Esophagus squamous epithelium (tissue), 5 donors: ENCODE measurements at regions not wholly inside any gene's neighbourhood (a gene's known extent, or its start where the extent isn't known, plus 50 kb on each side); places are given as distances from the start of the nearest gene placed in this dataset.

Experiments used
- DNase-seq: peaks from one replicate; lab custom pipeline; 2025; lab: John Stamatoyannopoulos, UW
- H3K27ac ChIP-seq, 4 donors: fragments of 200-600 bp; sonication (generic); one replicate each; pipeline ENCODE4 v1.5.1; 2016 to 2019; ENCODE audit warnings: mild to moderate bottlenecking in 1 of 4
- H3K27me3 ChIP-seq, 4 donors: fragments of 200-600 bp; sonication (generic); 1 replicate in 3 of 4; 2 replicates in 1 of 4; pipeline versions ENCODE4 v1.5.1 to v1.6.0; 2017 to 2021; ENCODE audit warnings: antibody characterized with exemption in 1 of 4
- H3K36me3 ChIP-seq, 3 donors: fragments of 200-600 bp; sonication (generic); one replicate each; pipeline ENCODE4 v1.5.1; 2016 to 2019
- H3K4me1 ChIP-seq, 3 donors: fragments of 200-600 bp; sonication (generic); one replicate each; pipeline ENCODE4 v1.5.1; 2017 to 2019
- H3K4me3 ChIP-seq, 4 donors: fragments of 200-600 bp; sonication (generic); 1 replicate in 3 of 4; 2 replicates in 1 of 4; pipeline ENCODE4 v1.5.1; 2016 to 2019; ENCODE audit warnings: mild to moderate bottlenecking in 2 of 4, moderate library complexity in 1 of 4
- H3K9me3 ChIP-seq, 3 donors: fragments of 200-600 bp; sonication (generic); one replicate each; pipeline ENCODE4 v1.5.1; 2016 to 2019
- CTCF ChIP-seq, 6 experiments: fragments of 450-650 bp in 4 of 6; fragments of 200-600 bp in 2 of 6; sonication (generic) in 2 of 6; IDR thresholded peaks; one replicate each; pipeline ENCODE4 v1.5.1; 2016 to 2019; ENCODE audit warnings: antibody characterized with exemption in 6 of 6, mild to moderate bottlenecking in 4 of 6, moderate library complexity in 4 of 6
- POLR2A ChIP-seq, 4 donors: fragments of 450-650 bp; IDR thresholded peaks; one replicate each; pipeline ENCODE4 v1.6.1; 2017; ENCODE audit warnings: antibody characterized with exemption in 4 of 4, mild to moderate bottlenecking in 4 of 4, moderate library complexity in 3 of 4
- WGBS, 2 donors: methylation state at CpG; one replicate each; pipeline ENCODE4 v1.1.5; 2018; 5-methylcytosine and 5-hydroxymethylcytosine counted together
- intact Hi-C: fragments of 100-400 bp; cut with DNase I; formaldehyde crosslinking; loops from one replicate; pipeline ENCODE4 v1.15.0; 2022
- donor health status: DM: yes; HTN: yes; CAD: no.

- no peaks in the 10 kb centered on the region for H3K9me3 ChIP-seq
- WGBS, 2 donors, result 82 to 90% methylated on average over 2 of the region's 2 CpGs
- H3K36me3 ChIP-seq, result no peaks in the 10 kb centered on the region
- H3K27me3 ChIP-seq, result no peaks in the 10 kb centered on the region
- TF ChIP-seq CTCF (IDR thresholded peaks at IDR 0.05), result no peak
- no peak for TF ChIP-seq POLR2A (IDR thresholded peaks at IDR 0.05)
- H3K4me3 ChIP-seq, result no peak overlapping the region
- DNase-seq, result no peak
- H3K27ac ChIP-seq, result no peak overlapping the region
- no peaks in the 10 kb centered on the region for H3K4me1 ChIP-seq
- intact Hi-C loops, result no loop called here
Measured at GRCh38 chr10:120355425-120355824, 101.6 kb upstream of the PLPP4 start.

- no peak for DNase-seq
- Histone ChIP-seq H3K27ac (no peak overlapping the region), H3K4me1 (no peaks in the 10 kb centered on the region), H3K36me3 (no peaks in the 10 kb centered on the region), H3K9me3 (no peaks in the 10 kb centered on the region), H3K4me3 (no peak overlapping the region), H3K27me3 (no peaks in the 10 kb centered on the region)
- intact Hi-C loops, result no loop called here
- TF ChIP-seq POLR2A (IDR thresholded peaks at IDR 0.05) (no peak), CTCF (IDR thresholded peaks at IDR 0.05) (no peak)
- 45 to 60% methylated on average over 3 of the region's 3 CpGs for WGBS, 2 donors
Measured at GRCh38 chr10:120360571-120360970, 96.5 kb upstream of the PLPP4 start.

- no peak overlapping the region for H3K27ac ChIP-seq
- no peaks in the 10 kb centered on the region for H3K4me1 ChIP-seq
- H3K9me3 ChIP-seq, result no peaks in the 10 kb centered on the region
- DNase-seq, result no peak
- no peaks in the 10 kb centered on the region for H3K36me3 ChIP-seq
- H3K4me3 ChIP-seq, result no peak overlapping the region
- intact Hi-C loops, result no loop called here
- TF ChIP-seq POLR2A (IDR thresholded peaks at IDR 0.05), result no peak
- no peak for TF ChIP-seq CTCF (IDR thresholded peaks at IDR 0.05)
- 60 to 66% methylated on average over 5 of the region's 5 CpGs for WGBS, 2 donors
- H3K27me3 ChIP-seq, result peaks cover 0 to 12% (median 0%) of the 10 kb centered on the region in 4 donors
Measured at GRCh38 chr10:120365872-120366271, 91.2 kb upstream of the PLPP4 start.

- intact Hi-C loops, result no loop called here
Measured at GRCh38 chr10:120367341-120367740, 89.7 kb upstream of the PLPP4 start.

GRCh38 chr10:120368338-120368737, 88.7 kb upstream of the PLPP4 start:
- H3K4me3 ChIP-seq, result no peak overlapping the region
- H3K27ac ChIP-seq, result no peak overlapping the region
- TF ChIP-seq CTCF (IDR thresholded peaks at IDR 0.05), result no peak
- TF ChIP-seq POLR2A (IDR thresholded peaks at IDR 0.05), result no peak
- intact Hi-C loops, result no loop called here
- H3K27me3 ChIP-seq, result peaks cover 0 to 12% (median 0%) of the 10 kb centered on the region in 4 donors
- no peak for DNase-seq
- H3K36me3 ChIP-seq, result no peaks in the 10 kb centered on the region
- no peaks in the 10 kb centered on the region for H3K9me3 ChIP-seq
- 75 to 87% methylated on average over 7 of the region's 7 CpGs for WGBS, 2 donors
- H3K4me1 ChIP-seq, result no peaks in the 10 kb centered on the region

More at GRCh38 chr10:120367341-120367740, 89.7 kb upstream of the PLPP4 start:
- DNase-seq, result no peak
- Histone ChIP-seq H3K27me3 (peaks cover 0 to 12% (median 0%) of the 10 kb centered on the region in 4 donors), H3K4me1 (no peaks in the 10 kb centered on the region), H3K4me3 (no peak overlapping the region), H3K27ac (no peak overlapping the region), H3K36me3 (no peaks in the 10 kb centered on the region), H3K9me3 (no peaks in the 10 kb centered on the region)
- 63 to 66% methylated on average over 3 of the region's 3 CpGs for WGBS, 2 donors
- TF ChIP-seq CTCF (IDR thresholded peaks at IDR 0.05) (no peak), POLR2A (IDR thresholded peaks at IDR 0.05) (no peak)
